Kasumi-1 (cell line): ENCODE measurements at regions not wholly inside any gene's neighbourhood (a gene's known extent, or its start where the extent isn't known, plus 50 kb on each side); places are given as distances from the start of the nearest gene placed in this dataset.

Experiments used
- DNase-seq, 2 experiments: peaks; one replicate each; lab custom pipeline; 2025; lab: John Stamatoyannopoulos, UW

DNA sequence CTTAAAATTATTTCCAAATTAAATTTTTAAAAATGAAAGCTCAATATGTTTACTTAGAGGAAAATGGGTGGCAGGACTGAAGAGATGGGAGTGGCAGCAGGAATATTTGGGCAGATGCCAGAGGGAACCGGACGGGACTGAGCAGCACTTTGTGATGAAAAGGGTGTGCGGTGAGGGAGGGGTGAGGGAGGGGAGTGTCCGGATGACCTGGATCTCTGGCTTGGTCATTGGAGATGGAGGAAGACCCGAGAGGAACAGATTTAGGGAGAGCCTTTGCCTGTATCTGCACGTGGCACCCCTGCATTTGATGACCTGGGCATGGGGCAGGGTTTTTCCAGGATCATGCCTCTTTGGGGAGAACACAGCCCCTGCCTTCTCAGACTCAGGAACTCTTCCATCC is 201.1 kb upstream of the MVB12B start:
- DNase-seq: no peak

DNA sequence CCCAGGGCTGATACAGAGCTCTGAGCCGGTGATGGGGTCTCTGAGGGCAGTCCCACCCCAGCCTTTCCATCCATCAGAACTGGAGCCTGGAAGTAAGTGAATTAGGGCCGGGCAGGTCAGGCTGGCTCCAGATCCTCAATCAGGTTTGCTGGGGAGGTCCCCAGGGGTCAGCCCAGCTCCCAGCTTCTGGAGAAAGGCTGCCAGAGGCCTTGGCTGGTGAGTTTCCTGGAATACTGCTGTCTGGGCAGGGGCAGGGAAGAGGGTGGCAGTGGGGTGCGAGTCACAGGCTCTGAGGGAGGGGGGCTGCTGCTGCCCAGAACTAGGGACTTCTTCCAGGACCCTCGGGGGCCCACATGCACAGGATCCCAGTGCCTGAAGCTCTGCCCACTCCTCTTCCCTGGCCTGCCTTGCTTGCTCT is 200.6 kb upstream of the MVB12B start:
- no peak for DNase-seq

DNA sequence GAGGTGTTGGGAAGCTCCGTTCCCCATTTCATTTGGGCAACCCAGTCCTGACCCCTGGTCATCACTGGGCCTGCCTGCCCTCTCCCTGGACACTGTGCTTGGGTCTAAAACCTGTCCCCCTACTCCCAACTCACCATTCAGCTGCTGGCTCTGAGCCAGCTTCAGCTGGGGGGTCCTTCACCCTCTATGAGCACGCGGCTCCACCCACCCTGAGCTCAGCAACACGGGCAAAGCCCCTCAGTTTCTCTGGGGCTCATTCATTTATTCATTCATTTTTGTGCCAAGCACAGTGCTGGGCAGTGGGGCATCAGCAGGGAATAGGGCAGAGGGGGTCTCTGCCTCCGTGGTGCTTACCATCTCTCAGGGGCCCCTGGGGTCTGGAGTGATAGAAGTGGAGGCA is 199.8 kb upstream of the MVB12B start:
- no peak for DNase-seq

GRCh38 chr9:126127591-126127990 is 199.0 kb upstream of the MVB12B start:
- DNase-seq: no peak

GRCh38 chr9:126128494-126129142 is 198.0 kb upstream of the MVB12B start:
- no peak for DNase-seq

- DNase-seq: no peak
Observed at GRCh38 chr9:126131066-126132010, 195.3 kb upstream of the MVB12B start.

GRCh38 chr9:126132746-126133145 is 193.9 kb upstream of the MVB12B start:
- DNase-seq: no peak

DNA sequence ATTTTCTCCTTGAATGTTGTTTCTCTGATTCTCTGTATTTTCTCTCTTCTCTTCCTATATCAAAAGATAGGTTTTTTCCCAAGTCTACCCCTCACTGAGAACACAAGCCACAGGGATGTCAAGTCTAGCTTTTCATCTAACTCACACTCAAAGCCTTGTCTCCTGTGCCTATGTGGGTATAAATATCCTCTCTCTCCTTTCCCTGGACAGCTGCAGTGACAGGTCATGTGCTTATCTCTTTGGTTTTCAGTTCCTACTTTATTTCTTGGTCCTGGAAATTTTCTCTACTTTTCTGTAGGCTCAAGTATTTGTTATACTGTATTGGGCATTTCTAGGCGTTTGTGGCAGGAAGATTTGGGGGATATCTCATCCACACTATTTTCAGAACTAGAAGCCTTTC is 182.4 kb upstream of the MVB12B start:
- no peak for DNase-seq

GRCh38 chr9:126144603-126145456 is 181.8 kb upstream of the MVB12B start:
- no peak for DNase-seq

DNA sequence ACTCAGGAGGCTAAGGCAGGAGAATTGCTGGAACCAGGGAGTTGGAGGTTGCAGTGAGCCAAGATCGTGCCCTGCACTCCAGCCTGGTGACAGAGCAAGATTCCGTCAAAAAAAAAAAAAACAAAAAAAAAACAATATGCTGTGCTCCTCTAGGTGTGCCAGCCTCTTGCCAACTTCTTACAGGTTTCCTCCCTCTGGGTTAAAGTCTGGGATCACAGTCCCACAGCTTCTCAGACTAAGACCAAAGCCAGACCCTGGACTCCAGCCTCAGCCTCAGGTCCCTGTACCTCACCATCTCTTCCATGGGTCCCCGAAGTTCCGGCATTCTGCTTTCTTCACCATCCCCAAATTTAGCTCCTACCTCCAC is 180.8 kb upstream of the MVB12B start:
- DNase-seq: no peak

DNA sequence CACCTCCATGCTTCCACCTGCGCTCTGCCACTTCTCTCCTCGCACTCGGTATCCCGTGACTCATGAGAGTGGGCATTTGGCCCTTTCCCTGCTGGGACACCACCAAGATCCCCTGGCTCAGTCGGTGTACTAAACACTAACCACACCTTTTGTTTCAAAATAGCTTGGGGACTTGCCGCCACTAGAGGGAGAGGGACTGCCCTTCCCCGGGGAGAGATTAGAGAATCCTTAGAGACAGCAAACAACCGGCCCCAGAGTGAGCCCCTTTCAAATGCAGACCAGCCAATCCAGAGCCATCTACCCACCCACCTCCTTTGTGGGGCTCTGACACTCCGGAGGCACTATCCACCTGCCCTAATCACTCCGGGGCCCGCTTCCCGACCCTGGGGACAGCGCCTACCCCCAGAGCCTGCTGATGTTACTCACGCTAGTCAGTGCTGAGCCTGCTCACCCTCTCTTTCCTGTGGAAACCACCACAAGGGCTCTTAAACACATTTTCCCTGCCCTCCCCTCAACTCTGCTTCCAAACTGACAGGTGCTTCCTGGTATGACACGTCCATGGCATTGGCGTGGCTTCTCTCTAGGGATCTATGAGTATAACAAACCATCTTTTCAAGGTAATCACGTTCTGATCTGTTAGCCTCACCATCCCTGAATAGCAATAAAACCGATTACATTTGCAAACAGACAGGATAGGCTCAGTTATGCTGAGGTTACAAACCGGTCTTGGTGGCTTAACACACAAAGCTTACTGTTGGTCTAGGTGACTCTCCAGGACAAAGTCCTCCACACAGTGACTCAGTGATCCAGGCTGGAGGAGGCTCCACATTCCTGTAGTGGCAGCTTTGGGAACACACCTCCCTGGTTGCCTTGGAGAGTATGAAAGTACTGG is 180.1 kb upstream of the MVB12B start:
- DNase-seq: peak; percentile 2 to 40

DNA sequence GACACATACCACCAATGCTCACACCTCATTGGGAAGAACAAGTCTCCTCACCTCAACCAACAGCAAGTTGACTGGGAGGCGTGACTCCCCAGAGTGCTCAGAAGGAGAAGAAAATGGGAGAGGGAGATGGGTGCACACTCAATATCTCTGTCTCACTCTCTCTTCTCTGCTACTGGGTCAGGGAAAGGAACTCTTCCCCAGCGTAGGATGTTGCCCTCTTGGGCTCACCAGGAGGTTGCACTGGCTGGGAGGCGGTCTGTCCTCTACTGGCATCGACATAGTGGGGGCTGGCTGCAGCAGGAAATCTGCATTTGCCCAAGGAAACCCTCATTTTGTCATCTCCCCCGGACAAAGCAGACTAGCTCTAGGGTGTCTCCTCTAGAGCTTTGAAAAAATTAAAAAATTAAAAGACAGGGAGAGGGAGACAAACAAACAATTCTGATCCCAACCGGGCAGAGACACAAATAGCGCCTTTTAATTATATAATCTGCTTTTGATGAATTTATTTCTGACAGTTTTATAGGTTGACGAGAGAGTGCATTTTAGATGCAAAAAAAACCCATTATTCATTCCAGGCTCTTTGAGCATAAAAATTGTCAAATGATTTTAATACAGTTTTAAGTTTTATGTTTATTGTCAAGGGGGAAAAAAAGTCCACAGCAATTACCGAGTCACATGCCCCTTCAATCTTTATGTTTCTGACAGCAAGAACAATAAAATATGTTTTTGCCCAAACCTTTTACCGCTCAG is 179.3 kb upstream of the MVB12B start:
- DNase-seq: no peak

GRCh38 chr9:126147936-126148870 is 178.4 kb upstream of the MVB12B start:
- no peak for DNase-seq

GRCh38 chr9:126148994-126149393 is 177.6 kb upstream of the MVB12B start:
- DNase-seq: no peak

- DNase-seq: no peak
Observed at GRCh38 chr9:126149661-126150060, 177.0 kb upstream of the MVB12B start.

DNA sequence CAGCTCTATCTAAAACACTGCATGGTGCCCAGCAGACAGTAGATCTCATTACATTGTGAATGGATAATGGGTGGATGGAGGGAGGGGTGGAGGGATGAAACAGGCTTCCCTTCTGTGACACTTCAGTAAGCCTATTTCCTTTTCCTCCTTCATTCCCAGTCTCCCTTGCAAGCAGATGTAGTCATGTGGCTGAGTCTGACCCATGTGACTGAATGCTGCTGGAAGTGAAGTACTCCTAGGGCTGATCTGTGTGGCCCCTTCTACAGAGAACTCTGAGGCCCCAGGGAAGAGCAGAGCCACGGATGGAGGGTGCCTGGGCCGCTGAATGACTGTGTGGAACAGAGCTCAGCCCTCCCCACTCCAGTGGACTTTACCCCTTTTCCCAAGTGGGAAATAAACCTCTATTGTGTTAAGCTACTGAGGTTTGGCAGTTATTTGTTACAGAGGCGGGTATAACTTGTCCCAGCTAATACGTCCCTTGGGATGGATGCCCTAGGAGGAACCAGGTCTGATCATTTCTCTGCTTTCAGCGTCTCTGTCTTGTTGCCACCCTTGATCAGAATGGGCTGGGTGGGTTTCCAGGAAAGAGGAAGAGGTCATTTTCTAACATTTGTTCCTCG is 176.1 kb upstream of the MVB12B start:
- DNase-seq: no peak

DNA sequence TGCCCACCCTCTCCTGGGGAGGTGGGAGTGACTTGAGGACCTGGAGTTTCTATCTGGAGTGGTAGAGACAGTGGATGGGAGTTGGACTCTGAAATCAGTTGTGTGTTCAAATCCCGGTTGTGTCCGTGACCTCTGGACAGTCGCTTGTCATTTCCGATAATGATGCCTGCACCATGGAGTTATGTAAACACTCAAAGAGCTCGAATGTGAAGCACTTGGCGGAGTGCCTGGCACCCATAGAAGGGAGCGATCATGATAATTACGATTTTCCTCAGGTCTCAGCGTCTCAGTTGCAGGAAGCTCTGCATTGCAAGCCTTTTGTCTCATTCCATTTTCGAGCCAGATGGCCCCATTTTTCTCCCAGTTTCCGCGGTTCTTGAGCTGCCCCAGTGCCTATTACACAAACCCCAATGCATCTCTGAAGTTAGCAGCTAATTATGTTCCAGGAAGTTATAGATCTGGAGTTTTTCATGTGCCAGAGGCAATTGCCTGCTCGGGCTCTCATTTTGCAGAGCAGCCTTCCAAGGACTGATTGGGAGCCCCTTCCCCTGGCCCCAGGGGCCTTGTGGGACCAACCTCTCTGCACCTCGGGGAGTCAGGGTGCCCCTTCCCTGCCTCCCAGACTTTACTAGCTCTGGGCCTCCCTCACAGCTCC is 175.5 kb upstream of the MVB12B start:
- DNase-seq: no peak

- no peak for DNase-seq
Observed at GRCh38 chr9:126151686-126152134, 174.9 kb upstream of the MVB12B start.
